B cell (primary cell): ENCODE measurements at regions not wholly inside any gene's neighbourhood (a gene's known extent, or its start where the extent isn't known, plus 50 kb on each side); places are given as distances from the start of the nearest gene placed in this dataset.

Source experiments
- ATAC-seq: fragments of 200-7000 bp; cut with Tn5 transposase; one replicate; pipeline ENCODE4 v1.10.0; 2021; ENCODE audit warnings: low read depth, mild to moderate bottlenecking, moderate number of reproducible peaks, moderate library complexity
- CTCF ChIA-PET: fragments of 350-600 bp; sonication (Branson Sonifier 250); formaldehyde crosslinking; loops from one replicate; lab custom pipeline; 2021; ENCODE audit warnings: antibody characterized with exemption, inconsistent platforms; lab: Charles Lee
- POLR2A ChIA-PET: fragments of 350-600 bp; sonication (Branson Sonifier 250); formaldehyde crosslinking; loops from one replicate; lab custom pipeline; 2021; ENCODE audit warnings: antibody characterized with exemption; lab: Charles Lee
- DNase-seq: peaks from one replicate; pipeline ENCODE4 v3.0.0; 2013
- H2AFZ ChIP-seq: 2 replicates; pipeline ENCODE4 v1.6.1; 2012; ENCODE audit warnings: mild to moderate bottlenecking, low read depth, low read length; ENCODE audit not compliant: insufficient read depth, poor library complexity, severe bottlenecking
- H3K27ac ChIP-seq, 2 donors: 1 replicate in 1 of 2; 2 replicates in 1 of 2; pipeline ENCODE4 v1.5.1; 2012 to 2013; ENCODE audit warnings: low read length in 2 of 2, mild to moderate bottlenecking in 2 of 2, moderate library complexity in 1 of 2
- H3K27me3 ChIP-seq, 4 experiments: fragments of 200-600 bp in 1 of 4; sonication (generic) in 1 of 4; replicated peaks in 1 of 4; 1 replicate in 2 of 4; 2 replicates in 2 of 4; pipeline versions ENCODE4 v1.6.1 to v1.7.0; 2013 to 2016; ENCODE audit warnings: low read length in 3 of 4, mild to moderate bottlenecking in 2 of 4, mixed read lengths in 1 of 4, moderate library complexity in 1 of 4; ENCODE audit not compliant: insufficient read depth in 4 of 4, control insufficient read depth in 3 of 4; ENCODE audit errors: control extremely low read depth in 1 of 4
- H3K36me3 ChIP-seq, 2 experiments: replicated peaks in 1 of 2; 1 replicate in 1 of 2; 2 replicates in 1 of 2; pipeline versions ENCODE4 v1.6.1 to v1.7.1; 2013; ENCODE audit warnings: low read length in 1 of 2; ENCODE audit not compliant: insufficient read depth in 2 of 2, control insufficient read depth in 1 of 2; ENCODE audit errors: control extremely low read depth in 1 of 2, extremely low read depth in 1 of 2
- H3K4me1 ChIP-seq, 2 donors: fragments of 200-600 bp in 1 of 2; sonication (generic) in 1 of 2; 1 replicate in 1 of 2; 2 replicates in 1 of 2; pipeline versions ENCODE4 v1.5.1 to v1.6.1; 2013 to 2017; ENCODE audit warnings: low read length in 2 of 2; ENCODE audit not compliant: control insufficient read depth in 2 of 2, insufficient read depth in 2 of 2
- H3K4me2 ChIP-seq: replicated peaks from 2 replicates; pipeline ENCODE3; 2012; ENCODE audit warnings: mild to moderate bottlenecking, low read depth, low read length; ENCODE audit not compliant: poor library complexity, severe bottlenecking
- H3K4me3 ChIP-seq, 5 experiments: fragments of 200-600 bp in 1 of 5; sonication (generic) in 1 of 5; 1 replicate in 3 of 5; 2 replicates in 2 of 5; pipeline versions ENCODE4 v1.5.1 to v1.7.0; 2011 to 2016; ENCODE audit warnings: low read length in 4 of 5, mild to moderate bottlenecking in 4 of 5, low read depth in 2 of 5, control low read depth in 1 of 5, moderate library complexity in 1 of 5; ENCODE audit not compliant: insufficient read depth in 1 of 5; ENCODE audit errors: control extremely low read depth in 1 of 5, extremely low read depth in 1 of 5
- H3K79me2 ChIP-seq: fragments of 200-600 bp; sonication (generic); one replicate; pipeline ENCODE4 v1.6.0; 2016; ENCODE audit warnings: low read length; ENCODE audit not compliant: control insufficient read depth, insufficient read depth
- H3K9ac ChIP-seq: fragments of 200-600 bp; sonication (generic); 2 replicates; pipeline ENCODE4 v1.6.1; 2017; ENCODE audit warnings: mild to moderate bottlenecking, low read length, moderate library complexity
- H3K9me3 ChIP-seq, 3 donors: one replicate each; pipeline versions ENCODE4 v1.6.1 to v1.7.1; 2013; ENCODE audit warnings: low read length in 2 of 3; ENCODE audit not compliant: control insufficient read depth in 2 of 3, insufficient read depth in 1 of 3; ENCODE audit errors: control extremely low read depth in 1 of 3
- H4K20me1 ChIP-seq: 2 replicates; pipeline ENCODE4 v1.6.0; 2012; ENCODE audit warnings: mild to moderate bottlenecking, low read length; ENCODE audit not compliant: insufficient read depth, control insufficient read depth, poor library complexity, severe bottlenecking
- H3K27ac Mint-ChIP-seq: one replicate; pipeline ENCODE4 v1.8.0; 2021; ENCODE audit warnings: mixed read lengths
- H3K27me3 Mint-ChIP-seq: one replicate; pipeline ENCODE4 v1.8.0; 2021; ENCODE audit warnings: mixed read lengths
- H3K4me1 Mint-ChIP-seq: one replicate; pipeline ENCODE4 v1.8.0; 2021; ENCODE audit warnings: mixed read lengths
- H3K4me3 Mint-ChIP-seq: one replicate; pipeline ENCODE4 v1.8.0; 2021; ENCODE audit warnings: mixed read lengths
- H3K9me3 Mint-ChIP-seq: one replicate; pipeline ENCODE4 v1.8.0; 2022; ENCODE audit warnings: mixed read lengths; ENCODE audit not compliant: insufficient read depth
- EZH2 ChIP-seq: IDR thresholded peaks from 2 replicates; pipeline ENCODE4 v1.6.1; 2012; ENCODE audit warnings: borderline replicate concordance, low read depth, mild to moderate bottlenecking, moderate library complexity, low read length; ENCODE audit not compliant: insufficient read depth, poor library complexity, severe bottlenecking
- whole genome bisulfite sequencing: methylation state at CpG from one replicate; pipeline ENCODE4 v1.1.5; 2013; ENCODE audit warnings: missing lambda C conversion rate; ENCODE audit not compliant: insufficient coverage; 5-methylcytosine and 5-hydroxymethylcytosine counted together
- intact Hi-C: fragments of 100-400 bp; cut with micrococcal nuclease; formaldehyde crosslinking; loops from one replicate; pipeline ENCODE4 v1.10.0; 2022
- TF ChIP-seq, protein P1 (sequence below): fragments of 200-600 bp; IDR thresholded peaks from one replicate; pipeline ENCODE4 v1.8.0; 2022; ENCODE audit warnings: antibody characterized with exemption, mild to moderate bottlenecking

DNA sequence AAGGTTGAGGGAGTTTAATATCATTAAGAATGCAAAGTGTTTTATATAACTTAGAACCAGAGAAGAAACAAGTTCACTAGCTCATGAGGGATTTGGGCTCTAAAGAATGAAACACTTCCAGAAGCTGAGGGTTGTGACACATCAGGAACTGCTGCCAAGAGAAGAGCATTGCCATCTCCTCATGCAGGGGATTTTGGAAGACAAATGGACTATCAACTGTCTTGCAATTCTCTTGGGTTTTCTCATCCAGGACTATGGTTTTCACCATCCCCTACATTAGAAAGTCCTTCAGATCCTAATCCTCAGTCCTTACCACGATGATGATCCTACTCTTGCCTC lies 59.7 kb upstream of the KL start:
- Histone ChIP-seq H3K27ac (no peak overlapping the region), H3K36me3 (no peaks in the 10 kb centered on the region), H3K9me3 (peaks cover 0 to 4% (median 0%) of the 10 kb centered on the region in 3 donors), H3K27me3 (peaks cover 0 to 4% (median 0%) of the 10 kb centered on the region in 4 experiments), H2AFZ (no peak overlapping the region), H3K4me2 (no peak overlapping the region), H3K79me2 (no peaks in the 10 kb centered on the region), H3K4me3 (no peak overlapping the region), H4K20me1 (no peaks in the 10 kb centered on the region), H3K9ac (no peak overlapping the region), H3K4me1 (no peaks in the 10 kb centered on the region)
- CTCF ChIA-PET = no interaction called here
- no peak overlapping the region for H3K4me3 Mint-ChIP-seq
- no peaks in the 10 kb centered on the region for H3K9me3 Mint-ChIP-seq
- no peak for ATAC-seq
- no peaks in the 10 kb centered on the region for H3K4me1 Mint-ChIP-seq
- H3K27me3 Mint-ChIP-seq = peaks cover 20% of the 10 kb centered on the region
- no peak overlapping the region for H3K27ac Mint-ChIP-seq
- intact Hi-C loops = no loop called here
- no peak for DNase-seq
- TF ChIP-seq, protein P1, sequence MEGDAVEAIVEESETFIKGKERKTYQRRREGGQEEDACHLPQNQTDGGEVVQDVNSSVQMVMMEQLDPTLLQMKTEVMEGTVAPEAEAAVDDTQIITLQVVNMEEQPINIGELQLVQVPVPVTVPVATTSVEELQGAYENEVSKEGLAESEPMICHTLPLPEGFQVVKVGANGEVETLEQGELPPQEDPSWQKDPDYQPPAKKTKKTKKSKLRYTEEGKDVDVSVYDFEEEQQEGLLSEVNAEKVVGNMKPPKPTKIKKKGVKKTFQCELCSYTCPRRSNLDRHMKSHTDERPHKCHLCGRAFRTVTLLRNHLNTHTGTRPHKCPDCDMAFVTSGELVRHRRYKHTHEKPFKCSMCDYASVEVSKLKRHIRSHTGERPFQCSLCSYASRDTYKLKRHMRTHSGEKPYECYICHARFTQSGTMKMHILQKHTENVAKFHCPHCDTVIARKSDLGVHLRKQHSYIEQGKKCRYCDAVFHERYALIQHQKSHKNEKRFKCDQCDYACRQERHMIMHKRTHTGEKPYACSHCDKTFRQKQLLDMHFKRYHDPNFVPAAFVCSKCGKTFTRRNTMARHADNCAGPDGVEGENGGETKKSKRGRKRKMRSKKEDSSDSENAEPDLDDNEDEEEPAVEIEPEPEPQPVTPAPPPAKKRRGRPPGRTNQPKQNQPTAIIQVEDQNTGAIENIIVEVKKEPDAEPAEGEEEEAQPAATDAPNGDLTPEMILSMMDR = no peak
- TF ChIP-seq EZH2 = no peak
- POLR2A ChIA-PET = no interaction called here
- no CpG with 5 or more reads among the region's 1 CpG for WGBS

DNA sequence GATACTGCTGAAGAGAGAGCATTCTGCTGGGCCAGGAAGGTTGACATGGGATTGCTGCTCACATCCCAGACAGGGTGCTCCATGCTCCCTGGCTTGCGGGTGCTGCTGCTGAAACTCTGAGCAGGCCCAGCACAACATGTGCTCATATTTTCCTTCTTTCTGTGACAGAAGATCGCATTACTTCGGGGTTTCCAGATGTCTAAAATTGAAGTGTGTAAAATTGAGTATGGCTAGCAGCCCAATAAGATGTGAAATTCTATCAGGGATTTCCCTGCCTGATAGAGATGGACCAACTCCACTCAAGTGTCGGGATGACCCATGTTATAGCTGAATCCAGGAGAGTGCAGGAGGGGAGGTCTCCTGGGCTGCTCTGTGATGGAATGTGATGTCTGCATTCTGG lies 55.6 kb upstream of the KL start:
- Histone ChIP-seq H3K4me1 (no peaks in the 10 kb centered on the region), H3K36me3 (no peaks in the 10 kb centered on the region), H3K9ac (no peak overlapping the region), H3K79me2 (no peaks in the 10 kb centered on the region), H3K27ac (no peak overlapping the region), H3K4me2 (no peak overlapping the region), H3K4me3 (no peak overlapping the region), H4K20me1 (no peaks in the 10 kb centered on the region), H2AFZ (no peak overlapping the region), H3K9me3 (peaks cover 0 to 4% (median 0%) of the 10 kb centered on the region in 3 donors), H3K27me3 (peaks cover 0 to 4% (median 0%) of the 10 kb centered on the region in 4 experiments)
- DNase-seq = no peak
- ATAC-seq = no peak
- WGBS = 100% methylated on average over 1 of the region's 4 CpGs
- TF ChIP-seq EZH2 = no peak
- TF ChIP-seq, protein P1 = no peak
- POLR2A ChIA-PET = no interaction called here
- intact Hi-C loops = no loop called here
- Mint-ChIP-seq H3K27ac (no peak overlapping the region), H3K9me3 (no peaks in the 10 kb centered on the region), H3K4me3 (no peak overlapping the region), H3K27me3 (peaks cover 11% of the 10 kb centered on the region), H3K4me1 (no peaks in the 10 kb centered on the region)
- CTCF ChIA-PET = no interaction called here
